Aorta (tissue), 5 donors: ENCODE measurements at regions not wholly inside any gene's neighbourhood (a gene's known extent, or its start where the extent isn't known, plus 50 kb on each side); places are given as distances from the start of the nearest gene placed in this dataset.
A peak's percentile ranks its signal among the peaks of the same experiment; 100 is the strongest.

ENCODE experiments used
- ATAC-seq: fragments of 200-7000 bp; cut with Tn5 transposase; one replicate; pipeline ENCODE4 v1.9.1; 2022; ENCODE audit warnings: moderate library complexity; ENCODE audit not compliant: low FRiP score
- DNase-seq, 2 donors: peaks; one replicate each; pipeline ENCODE4 v3.0.0-alpha.2; 2020
- H3K27ac ChIP-seq, 2 donors: one replicate each; pipeline ENCODE4 v1.5.1; 2013; ENCODE audit warnings: low read length in 2 of 2, mild to moderate bottlenecking in 2 of 2, moderate library complexity in 2 of 2, control low read depth in 1 of 2, inconsistent platforms in 1 of 2, low read depth in 1 of 2
- H3K27me3 ChIP-seq, 2 donors: one replicate each; pipeline ENCODE4 v1.6.1; 2013; ENCODE audit warnings: control low read depth in 1 of 2, low read length in 1 of 2, mild to moderate bottlenecking in 1 of 2, moderate library complexity in 1 of 2; ENCODE audit not compliant: insufficient read depth in 2 of 2, control insufficient read depth in 1 of 2
- H3K36me3 ChIP-seq, 2 donors: one replicate each; pipeline ENCODE4 v1.6.1; 2013; ENCODE audit warnings: control low read depth in 1 of 2, low read length in 1 of 2, mild to moderate bottlenecking in 1 of 2; ENCODE audit not compliant: insufficient read depth in 2 of 2, control insufficient read depth in 1 of 2
- H3K4me1 ChIP-seq, 2 donors: one replicate each; pipeline ENCODE4 v1.6.1; 2013; ENCODE audit warnings: low read length in 2 of 2, control low read depth in 1 of 2, mild to moderate bottlenecking in 1 of 2, moderate library complexity in 1 of 2; ENCODE audit not compliant: insufficient read depth in 2 of 2, control insufficient read depth in 1 of 2
- H3K4me3 ChIP-seq, 2 donors: one replicate each; pipeline ENCODE4 v1.5.1; 2013; ENCODE audit warnings: low read length in 2 of 2, control low read depth in 1 of 2, mild to moderate bottlenecking in 1 of 2
- H3K9me3 ChIP-seq: one replicate; pipeline ENCODE4 v1.6.1; 2013; ENCODE audit warnings: mild to moderate bottlenecking, low read length; ENCODE audit not compliant: control insufficient read depth
- WGBS, 2 donors: extraction: QIAGEN DNeasy Blood & Tissue Kit; methylation state at CpG; one replicate each; pipeline ENCODE4 v1.1.7; 2013; 5-methylcytosine and 5-hydroxymethylcytosine counted together
- intact Hi-C, 2 donors: fragments of 100-400 bp; cut with DNase I; formaldehyde crosslinking; loops; one replicate each; pipeline versions ENCODE4 v1.14.2 to v1.15.0; 2022
- donor health status: healthy with polysubstance abuse.
- donor health status: Bipolar disorder and iron deficiency.
- donor health status: DM: no; HTN: no; CAD: no.
- donor health status: DM: no; HTN: no; CAD: no.
- donor health status: DM: yes; HTN: yes; CAD: no.

DNA sequence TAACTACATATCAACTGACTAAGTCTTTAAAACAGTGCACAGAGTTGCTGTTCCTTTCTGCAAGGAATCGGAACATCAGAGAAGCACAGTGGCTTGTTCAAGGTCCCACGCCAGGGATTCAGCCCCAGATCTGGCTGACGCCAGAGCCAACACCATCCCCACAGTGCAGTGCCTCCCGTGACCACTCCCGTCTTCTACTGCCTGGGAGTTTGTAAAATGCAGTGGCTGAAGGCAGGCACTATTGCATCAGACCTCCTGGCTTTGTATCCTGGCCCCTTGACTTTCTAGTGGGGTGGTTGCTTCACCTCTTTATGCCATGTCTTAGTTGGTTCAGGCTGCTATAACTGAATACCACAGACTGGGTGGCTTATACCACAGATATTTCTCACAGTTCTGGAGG is 131.0 kb downstream of the NSG2 start:
- 57 to 76% methylated on average over 5 of the region's 5 CpGs for WGBS, 2 donors

DNA sequence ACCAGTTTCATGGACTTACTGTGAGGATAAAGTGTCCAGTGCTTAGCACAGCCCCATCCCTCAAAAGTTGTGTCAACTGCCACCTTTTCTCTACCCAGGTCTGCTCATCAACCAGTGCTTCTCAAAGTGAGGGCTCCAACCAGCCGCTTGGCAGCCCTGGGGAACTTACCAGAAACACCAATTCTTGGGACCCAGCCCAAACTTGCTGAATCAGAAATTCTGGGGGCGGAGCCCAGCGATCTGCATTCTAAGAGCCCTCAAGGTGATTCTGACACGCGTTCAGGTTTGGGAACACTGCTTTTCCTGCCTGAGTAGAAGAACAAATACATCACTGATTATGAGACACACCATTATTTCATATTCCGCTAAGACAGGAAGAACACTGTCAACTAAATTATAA is 132.0 kb downstream of the NSG2 start:
- H3K9me3 ChIP-seq = peaks cover 1% of the 10 kb centered on the region
- ATAC-seq = no peak
- 86 to 87% methylated on average over 6 of the region's 6 CpGs for WGBS, 2 donors

More for the DNA sequence above, 131.0 kb downstream of the NSG2 start:
- H3K9me3 ChIP-seq = peaks cover 1% of the 10 kb centered on the region
- intact Hi-C loops = no loop called here
- H3K36me3 ChIP-seq = no peaks in the 10 kb centered on the region
- no peaks in the 10 kb centered on the region for H3K27me3 ChIP-seq
- no peaks in the 10 kb centered on the region for H3K4me1 ChIP-seq
- no peak overlapping the region for H3K4me3 ChIP-seq
- no peak for DNase-seq
- peak; percentile 64 for ATAC-seq
- H3K27ac ChIP-seq = no peak overlapping the region

DNA sequence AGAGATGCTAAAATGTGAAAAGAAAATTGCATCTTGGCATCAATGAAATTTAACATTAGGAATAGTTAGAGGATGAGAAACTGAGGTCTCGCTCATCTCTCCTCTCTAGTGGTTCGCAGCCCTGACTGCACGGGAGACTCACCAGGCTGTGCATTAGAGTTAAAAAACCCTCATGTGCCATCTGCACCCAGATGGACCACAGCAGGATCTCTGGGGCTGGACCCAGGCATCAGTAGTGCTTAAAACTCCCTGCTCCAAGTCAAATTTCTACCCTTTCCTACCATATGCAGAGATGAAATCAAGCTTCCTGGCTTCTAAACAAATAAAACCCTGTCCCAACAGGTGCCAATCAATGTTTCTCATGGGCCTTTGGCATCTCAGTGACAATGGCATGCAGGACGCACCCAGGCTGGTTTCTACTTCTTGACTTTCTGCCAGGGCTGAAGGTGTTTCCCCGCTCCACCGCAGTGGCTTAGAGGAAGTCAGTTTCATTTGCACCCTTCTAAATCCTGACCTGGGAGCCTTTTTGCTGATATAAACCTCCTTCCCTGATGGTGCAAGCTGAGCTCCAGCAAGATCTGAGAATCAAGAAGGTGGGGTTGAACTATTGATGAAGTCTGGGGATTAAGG is 132.6 kb downstream of the NSG2 start:
- H3K4me3 ChIP-seq = no peak overlapping the region
- intact Hi-C loops = no loop called here
- no peaks in the 10 kb centered on the region for H3K36me3 ChIP-seq
- ATAC-seq = no peak
- H3K27ac ChIP-seq = no peak overlapping the region
- H3K4me1 ChIP-seq = no peaks in the 10 kb centered on the region
- H3K9me3 ChIP-seq = peaks cover 1% of the 10 kb centered on the region
- no peak for DNase-seq
- 88 to 91% methylated on average over 6 of the region's 6 CpGs for WGBS, 2 donors
- H3K27me3 ChIP-seq = no peaks in the 10 kb centered on the region

More for the DNA sequence above, 132.0 kb downstream of the NSG2 start:
- no peak overlapping the region for H3K4me3 ChIP-seq
- no peaks in the 10 kb centered on the region for H3K4me1 ChIP-seq
- no peak overlapping the region for H3K27ac ChIP-seq
- intact Hi-C loops = no loop called here
- DNase-seq = peak in 1 of 2 donors; percentile 32
- no peaks in the 10 kb centered on the region for H3K36me3 ChIP-seq
- no peaks in the 10 kb centered on the region for H3K27me3 ChIP-seq

- no peaks in the 10 kb centered on the region for H3K27me3 ChIP-seq
- H3K27ac ChIP-seq = no peak overlapping the region
- peaks cover 1% of the 10 kb centered on the region for H3K9me3 ChIP-seq
- ATAC-seq (no peak), DNase-seq (no peak)
- 83 to 84% methylated on average over 7 of the region's 7 CpGs for WGBS, 2 donors
- no peaks in the 10 kb centered on the region for H3K4me1 ChIP-seq
- intact Hi-C loops = no loop called here
- no peak overlapping the region for H3K4me3 ChIP-seq
- H3K36me3 ChIP-seq = no peaks in the 10 kb centered on the region
Observed at GRCh38 chr5:174180639-174181038, 135.1 kb downstream of the NSG2 start.

- no peak for DNase-seq
- intact Hi-C loops = no loop called here
- 89 to 95% methylated on average over 5 of the region's 5 CpGs for WGBS, 2 donors
Observed at GRCh38 chr5:174182111-174182510, 136.6 kb downstream of the NSG2 start.

GRCh38 chr5:174183701-174184100 is 138.2 kb downstream of the NSG2 start:
- no peak overlapping the region for H3K4me3 ChIP-seq
- DNase-seq (no peak), ATAC-seq (no peak)
- WGBS, 2 donors = 86 to 87% methylated on average over 9 of the region's 9 CpGs
- no peaks in the 10 kb centered on the region for H3K4me1 ChIP-seq
- H3K27me3 ChIP-seq = no peaks in the 10 kb centered on the region
- no peaks in the 10 kb centered on the region for H3K36me3 ChIP-seq
- no peaks in the 10 kb centered on the region for H3K9me3 ChIP-seq
- intact Hi-C loops = no loop called here
- no peak overlapping the region for H3K27ac ChIP-seq

More at GRCh38 chr5:174182111-174182510, 136.6 kb downstream of the NSG2 start:
- Histone ChIP-seq H3K4me3 (no peak overlapping the region), H3K9me3 (peaks cover 1% of the 10 kb centered on the region), H3K36me3 (no peaks in the 10 kb centered on the region), H3K27ac (no peak overlapping the region), H3K27me3 (no peaks in the 10 kb centered on the region), H3K4me1 (no peaks in the 10 kb centered on the region)
- no peak for ATAC-seq

DNA sequence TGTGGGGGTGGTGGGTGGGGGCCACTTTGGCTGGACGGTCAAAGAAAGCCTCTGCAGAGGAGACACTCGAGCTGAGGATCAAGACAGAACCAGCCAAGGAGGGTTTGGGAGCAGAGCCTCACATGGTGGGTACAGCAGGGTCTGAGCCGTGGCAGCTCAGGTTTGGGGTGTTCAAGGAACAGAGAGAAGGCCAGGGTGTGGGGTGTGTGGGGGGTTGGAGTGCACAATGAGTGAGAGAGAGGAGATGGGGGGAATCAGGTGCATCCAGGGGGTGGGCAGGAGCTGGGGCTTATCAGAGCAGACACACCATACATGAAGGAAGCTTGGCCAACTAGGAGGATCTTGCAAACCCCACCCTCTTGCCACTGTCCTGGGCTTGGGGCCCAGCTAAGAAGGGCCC is 140.0 kb downstream of the NSG2 start:
- intact Hi-C loops = no loop called here
- H3K27ac ChIP-seq = no peak overlapping the region
- no peaks in the 10 kb centered on the region for H3K27me3 ChIP-seq
- no peak for ATAC-seq
- WGBS, 2 donors = 90 to 94% methylated on average over 3 of the region's 3 CpGs
- no peaks in the 10 kb centered on the region for H3K9me3 ChIP-seq
- no peaks in the 10 kb centered on the region for H3K4me1 ChIP-seq
- no peak for DNase-seq
- H3K36me3 ChIP-seq = no peaks in the 10 kb centered on the region
- H3K4me3 ChIP-seq = no peak overlapping the region

GRCh38 chr5:174186096-174186695 is 140.7 kb downstream of the NSG2 start:
- no peak for ATAC-seq
- Histone ChIP-seq H3K27ac (no peak overlapping the region), H3K9me3 (no peaks in the 10 kb centered on the region), H3K4me1 (no peaks in the 10 kb centered on the region), H3K4me3 (no peak overlapping the region), H3K27me3 (no peaks in the 10 kb centered on the region), H3K36me3 (no peaks in the 10 kb centered on the region)
- intact Hi-C loops = no loop called here
- WGBS, 2 donors = 84 to 88% methylated on average over 10 of the region's 10 CpGs
- no peak for DNase-seq

GRCh38 chr5:174187001-174187400 is 141.5 kb downstream of the NSG2 start:
- Histone ChIP-seq H3K4me3 (no peak overlapping the region), H3K4me1 (no peaks in the 10 kb centered on the region), H3K9me3 (no peaks in the 10 kb centered on the region), H3K36me3 (no peaks in the 10 kb centered on the region), H3K27me3 (no peaks in the 10 kb centered on the region), H3K27ac (no peak overlapping the region)
- intact Hi-C loops = no loop called here
- 76 to 83% methylated on average over 7 of the region's 7 CpGs for WGBS, 2 donors
- DNase-seq = no peak
- no peak for ATAC-seq
